Gastroesophageal sphincter (tissue), 4 donors: ENCODE measurements at regions not wholly inside any gene's neighbourhood (a gene's known extent, or its start where the extent isn't known, plus 50 kb on each side); places are given as distances from the start of the nearest gene placed in this dataset.

ENCODE experiments used
- ATAC-seq: fragments of 150-250 bp; one replicate; pipeline ENCODE4 v1.9.1; 2016; ENCODE audit warnings: mild to moderate bottlenecking, moderate library complexity
- H3K27ac ChIP-seq, 4 donors: fragments of 200-600 bp; sonication (generic) in 3 of 4; 1 replicate in 3 of 4; 2 replicates in 1 of 4; pipeline ENCODE4 v1.5.1; 2016 to 2019
- H3K27me3 ChIP-seq: fragments of 200-600 bp; sonication (generic); one replicate; pipeline ENCODE4 v1.5.1; 2019
- H3K36me3 ChIP-seq, 2 donors: fragments of 200-600 bp; sonication (generic); one replicate each; pipeline ENCODE4 v1.5.1; 2019; ENCODE audit warnings: control low read depth in 1 of 2
- H3K4me1 ChIP-seq, 3 donors: fragments of 200-600 bp; sonication (generic); 1 replicate in 2 of 3; 2 replicates in 1 of 3; pipeline ENCODE4 v1.5.1; 2016 to 2019; ENCODE audit warnings: control low read depth in 2 of 3
- H3K4me3 ChIP-seq, 2 donors: fragments of 200-600 bp; sonication (generic); one replicate each; pipeline ENCODE4 v1.5.1; 2019; ENCODE audit warnings: mild to moderate bottlenecking in 1 of 2, moderate library complexity in 1 of 2
- H3K9me3 ChIP-seq, 3 donors: fragments of 200-600 bp; sonication (generic); one replicate each; pipeline ENCODE4 v1.5.1; 2017 to 2019; ENCODE audit warnings: control low read depth in 2 of 3
- EP300 ChIP-seq: sonication (generic); formaldehyde crosslinking; IDR thresholded peaks from one replicate; pipeline ENCODE4 v1.6.1; 2017; ENCODE audit warnings: antibody characterized with exemption, mild to moderate bottlenecking
- POLR2A ChIP-seq, 2 donors: fragments of 450-650 bp; IDR thresholded peaks; one replicate each; pipeline ENCODE4 v1.6.1; 2017; ENCODE audit warnings: antibody characterized with exemption in 2 of 2, mild to moderate bottlenecking in 2 of 2, moderate library complexity in 1 of 2
- POLR2AphosphoS5 ChIP-seq: sonication (generic); formaldehyde crosslinking; IDR thresholded peaks from one replicate; pipeline ENCODE4 v1.6.1; 2017; ENCODE audit warnings: antibody characterized with exemption
- WGBS, 2 donors: methylation state at CpG; one replicate each; pipeline ENCODE4 v1.1.5; 2018; ENCODE audit warnings: low coverage in 1 of 2; 5-methylcytosine and 5-hydroxymethylcytosine counted together
- TF ChIP-seq, protein P1 (sequence below), 4 experiments: fragments of 200-600 bp in 2 of 4; fragments of 450-650 bp in 2 of 4; sonication (generic) in 1 of 4; IDR thresholded peaks; one replicate each; pipeline ENCODE4 v1.5.1; 2017 to 2019; ENCODE audit warnings: antibody characterized with exemption in 4 of 4, mild to moderate bottlenecking in 2 of 4, moderate library complexity in 2 of 4

- no peak for ATAC-seq
- Histone ChIP-seq H3K27me3 (no peaks in the 10 kb centered on the region), H3K9me3 (no peaks in the 10 kb centered on the region), H3K27ac (no peak overlapping the region), H3K4me3 (no peak overlapping the region), H3K36me3 (no peaks in the 10 kb centered on the region), H3K4me1 (no peaks in the 10 kb centered on the region)
- 43 to 63% methylated on average over 4 to 5 of the region's 5 CpGs for WGBS, 2 donors
- TF ChIP-seq, protein P1, sequence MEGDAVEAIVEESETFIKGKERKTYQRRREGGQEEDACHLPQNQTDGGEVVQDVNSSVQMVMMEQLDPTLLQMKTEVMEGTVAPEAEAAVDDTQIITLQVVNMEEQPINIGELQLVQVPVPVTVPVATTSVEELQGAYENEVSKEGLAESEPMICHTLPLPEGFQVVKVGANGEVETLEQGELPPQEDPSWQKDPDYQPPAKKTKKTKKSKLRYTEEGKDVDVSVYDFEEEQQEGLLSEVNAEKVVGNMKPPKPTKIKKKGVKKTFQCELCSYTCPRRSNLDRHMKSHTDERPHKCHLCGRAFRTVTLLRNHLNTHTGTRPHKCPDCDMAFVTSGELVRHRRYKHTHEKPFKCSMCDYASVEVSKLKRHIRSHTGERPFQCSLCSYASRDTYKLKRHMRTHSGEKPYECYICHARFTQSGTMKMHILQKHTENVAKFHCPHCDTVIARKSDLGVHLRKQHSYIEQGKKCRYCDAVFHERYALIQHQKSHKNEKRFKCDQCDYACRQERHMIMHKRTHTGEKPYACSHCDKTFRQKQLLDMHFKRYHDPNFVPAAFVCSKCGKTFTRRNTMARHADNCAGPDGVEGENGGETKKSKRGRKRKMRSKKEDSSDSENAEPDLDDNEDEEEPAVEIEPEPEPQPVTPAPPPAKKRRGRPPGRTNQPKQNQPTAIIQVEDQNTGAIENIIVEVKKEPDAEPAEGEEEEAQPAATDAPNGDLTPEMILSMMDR (IDR thresholded peaks at IDR 0.05): no peak
- no peak for TF ChIP-seq EP300
- no peak for TF ChIP-seq POLR2AphosphoS5
- TF ChIP-seq POLR2A (IDR thresholded peaks at IDR 0.05): no peak
These were observed 280.1 kb downstream of the PTPRC start for GRCh38 chr1:198918920-198919319.

DNA sequence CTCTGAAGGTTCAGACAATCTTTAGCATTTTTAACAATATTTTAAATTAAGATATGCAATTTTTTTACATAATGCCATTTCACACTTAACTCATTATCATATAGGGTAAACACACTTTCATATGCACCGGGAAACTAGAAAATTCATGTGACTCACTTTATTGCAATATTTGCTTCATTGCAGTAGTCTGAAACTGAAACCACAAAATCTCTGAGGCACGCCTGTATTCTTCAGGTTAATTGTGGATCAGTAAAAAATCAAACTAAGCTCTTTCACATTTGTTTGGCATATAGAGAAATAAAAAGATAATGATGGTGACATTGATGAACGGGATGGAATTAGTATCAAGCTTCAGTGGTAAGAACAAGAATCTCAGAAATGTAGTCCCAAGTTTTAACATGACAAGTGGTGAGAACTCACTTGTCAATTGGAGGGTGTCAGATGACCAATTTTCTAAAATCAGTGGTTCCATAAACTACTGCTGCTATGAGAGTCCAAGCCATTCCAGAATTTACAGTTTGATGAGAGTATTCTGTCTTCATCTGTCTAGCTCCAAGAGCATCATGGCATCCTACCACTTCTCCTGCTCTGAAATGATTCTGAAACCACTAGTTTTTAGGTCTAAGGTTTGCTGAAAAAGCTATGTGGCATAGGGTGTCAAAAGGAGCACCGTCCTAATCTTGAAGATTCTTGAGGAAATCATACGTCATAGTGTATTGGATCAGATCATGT is 281.0 kb downstream of the PTPRC start:
- 85 to 86% methylated on average over 5 of the region's 5 CpGs for WGBS, 2 donors
- TF ChIP-seq, protein P1 (IDR thresholded peaks at IDR 0.05): no peak
- TF ChIP-seq POLR2A (IDR thresholded peaks at IDR 0.05) (no peak), EP300 (no peak), POLR2AphosphoS5 (no peak)
- no peaks in the 10 kb centered on the region for H3K4me1 ChIP-seq

DNA sequence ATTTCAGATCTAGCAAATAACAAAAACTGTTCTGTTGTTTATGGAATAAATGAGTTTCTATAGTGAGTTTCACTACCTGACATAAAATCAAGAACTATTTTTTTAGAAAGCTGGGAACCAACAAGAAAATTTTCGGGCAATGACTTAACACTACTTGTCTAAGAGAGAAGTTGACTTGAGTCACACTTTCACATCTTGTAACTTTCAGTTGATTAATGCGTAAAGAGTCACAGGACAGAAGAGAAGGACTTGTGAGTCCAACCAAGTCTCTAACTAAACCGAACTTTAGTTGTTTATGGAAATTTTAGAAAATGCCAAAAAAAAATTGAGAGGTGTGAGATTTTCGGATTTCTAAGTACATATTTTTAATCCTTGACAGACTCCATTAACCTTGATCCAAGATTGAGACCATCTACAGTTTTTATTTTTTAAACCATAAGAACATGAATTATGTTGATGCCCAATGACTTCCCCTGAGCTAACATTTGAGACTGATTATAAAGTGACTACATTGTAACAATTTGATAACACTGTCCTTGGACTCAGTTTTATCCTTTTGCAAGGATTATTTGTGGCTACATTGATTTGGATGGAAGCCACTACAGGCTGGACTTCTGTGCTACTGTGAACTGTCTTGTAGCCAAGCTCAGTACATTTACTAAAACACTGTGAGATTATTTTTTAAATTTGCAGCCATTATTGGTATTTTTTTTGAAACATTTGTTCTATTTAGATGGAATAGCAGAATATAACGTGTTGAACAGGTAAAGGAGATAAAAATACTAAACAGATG is 284.0 kb downstream of the PTPRC start:
- 67 to 82% methylated on average over 5 of the region's 5 CpGs for WGBS, 2 donors
- no peak for TF ChIP-seq EP300
- H3K27me3 ChIP-seq: no peaks in the 10 kb centered on the region
- H3K4me1 ChIP-seq: no peaks in the 10 kb centered on the region
- no peaks in the 10 kb centered on the region for H3K36me3 ChIP-seq
- H3K4me3 ChIP-seq: no peak overlapping the region
- no peak overlapping the region for H3K27ac ChIP-seq
- no peak for ATAC-seq
- H3K9me3 ChIP-seq: no peaks in the 10 kb centered on the region

More for the DNA sequence above, 281.0 kb downstream of the PTPRC start:
- H3K4me3 ChIP-seq: no peak overlapping the region
- no peaks in the 10 kb centered on the region for H3K9me3 ChIP-seq
- no peaks in the 10 kb centered on the region for H3K27me3 ChIP-seq
- no peaks in the 10 kb centered on the region for H3K36me3 ChIP-seq
- H3K27ac ChIP-seq: no peak overlapping the region
- no peak for ATAC-seq

- TF ChIP-seq POLR2A (IDR thresholded peaks at IDR 0.05) (no peak), EP300 (no peak), POLR2AphosphoS5 (no peak)
- TF ChIP-seq, protein P1 (IDR thresholded peaks at IDR 0.05): no peak
- H3K27ac ChIP-seq: no peak overlapping the region
- WGBS, 2 donors: 75 to 100% methylated on average over 1 of the region's 1 CpG
These were observed 285.2 kb downstream of the PTPRC start for GRCh38 chr1:198923993-198924392.

DNA sequence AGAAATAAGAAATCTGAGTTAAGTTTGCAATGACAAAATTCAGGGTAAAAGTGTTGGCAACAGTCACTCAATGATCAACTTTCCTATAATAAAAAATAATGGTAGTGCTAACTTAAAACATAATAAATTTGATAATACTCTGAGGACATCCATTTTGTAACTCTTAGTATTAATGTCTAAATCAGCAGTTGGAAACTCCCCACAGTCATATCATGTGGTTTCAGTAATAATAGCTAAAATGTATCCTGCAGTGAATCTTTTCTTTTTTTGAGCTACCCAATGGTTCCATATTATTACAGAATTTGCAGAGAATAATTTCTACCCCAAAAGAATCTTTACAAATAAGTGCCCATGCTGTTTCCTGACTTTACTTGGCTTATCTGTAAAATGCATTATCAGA is 286.7 kb downstream of the PTPRC start:
- ATAC-seq: no peak
- H3K4me3 ChIP-seq: no peak overlapping the region
- H3K9me3 ChIP-seq: no peaks in the 10 kb centered on the region
- TF ChIP-seq POLR2AphosphoS5 (no peak), EP300 (no peak), POLR2A (IDR thresholded peaks at IDR 0.05) (no peak)
- TF ChIP-seq, protein P1 (IDR thresholded peaks at IDR 0.05): no peak
- no peaks in the 10 kb centered on the region for H3K4me1 ChIP-seq
- no peak overlapping the region for H3K27ac ChIP-seq
- no peaks in the 10 kb centered on the region for H3K27me3 ChIP-seq
- H3K36me3 ChIP-seq: no peaks in the 10 kb centered on the region

More at GRCh38 chr1:198923993-198924392, 285.2 kb downstream of the PTPRC start:
- Histone ChIP-seq H3K4me1 (no peaks in the 10 kb centered on the region), H3K27me3 (no peaks in the 10 kb centered on the region), H3K4me3 (no peak overlapping the region), H3K36me3 (no peaks in the 10 kb centered on the region), H3K9me3 (no peaks in the 10 kb centered on the region)
- no peak for ATAC-seq
